Stimulated activated CD4-positive, alpha-beta T cell treated with anti-CD3 and anti-CD28 coated beads, TNF-alpha, amount 100 ng/mL, for 24 hours (primary cell): ENCODE measurements at regions not wholly inside any gene's neighbourhood (a gene's known extent, or its start where the extent isn't known, plus 50 kb on each side); places are given as distances from the start of the nearest gene placed in this dataset.

Source experiments
- DNase-seq, 3 experiments: peaks; one replicate each; pipeline ENCODE4 v3.0.0-alpha.2; 2020; ENCODE audit warnings: low read depth in 3 of 3

DNA sequence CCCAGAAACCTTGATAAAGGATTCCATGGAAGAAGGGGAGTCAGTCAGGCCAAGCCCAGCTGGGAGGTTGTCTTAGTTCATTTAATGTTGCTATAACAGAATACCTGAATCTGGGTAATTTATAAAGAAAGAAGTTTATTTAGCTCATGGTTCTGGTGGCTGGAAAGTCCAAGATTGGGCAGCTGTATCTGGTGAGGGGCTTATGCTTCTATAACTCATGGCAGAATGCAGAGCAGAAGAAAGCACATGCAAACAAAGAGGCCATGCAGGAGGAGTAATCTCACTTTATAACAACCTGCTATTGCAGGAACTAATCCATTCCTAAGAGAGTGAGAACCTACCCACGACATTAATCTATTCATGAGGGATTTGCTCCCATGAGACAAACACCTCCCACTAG is 54.2 kb upstream of the ANKRD1 start:
- DNase-seq, result no peak

- DNase-seq, result no peak
These were observed 56.4 kb upstream of the ANKRD1 start for GRCh38 chr10:90977162-90977854.

GRCh38 chr10:90977855-90978486 is 57.1 kb upstream of the ANKRD1 start:
- no peak for DNase-seq

DNA sequence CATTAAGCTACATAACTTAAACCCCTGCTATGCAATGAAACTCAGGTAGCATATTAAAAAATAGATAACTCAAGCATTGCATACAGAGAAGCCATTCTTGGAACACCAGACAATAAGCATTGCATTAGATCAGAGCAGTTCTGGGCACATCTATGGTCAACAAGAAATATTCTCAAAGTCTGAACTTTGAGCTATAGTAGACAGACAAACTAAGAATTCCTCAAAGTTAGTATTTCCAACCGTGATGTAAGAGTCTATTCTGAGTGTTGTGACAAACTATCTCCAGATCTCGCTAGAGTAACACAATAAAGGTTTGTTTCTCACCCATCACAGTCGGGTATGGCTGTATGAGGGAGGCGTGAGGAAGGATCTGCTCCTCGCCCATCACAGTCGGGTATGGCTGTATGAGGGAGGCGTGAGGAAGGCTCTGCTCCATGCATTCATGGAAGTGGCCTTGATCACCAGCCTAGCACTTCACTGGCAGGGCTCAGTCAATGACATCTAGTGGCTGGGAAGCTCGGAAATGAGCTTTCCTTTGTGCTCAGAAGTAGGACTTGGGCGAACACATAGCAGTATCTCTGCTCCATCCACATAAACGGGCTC is 61.6 kb upstream of the ANKRD1 start:
- no peak for DNase-seq

DNA sequence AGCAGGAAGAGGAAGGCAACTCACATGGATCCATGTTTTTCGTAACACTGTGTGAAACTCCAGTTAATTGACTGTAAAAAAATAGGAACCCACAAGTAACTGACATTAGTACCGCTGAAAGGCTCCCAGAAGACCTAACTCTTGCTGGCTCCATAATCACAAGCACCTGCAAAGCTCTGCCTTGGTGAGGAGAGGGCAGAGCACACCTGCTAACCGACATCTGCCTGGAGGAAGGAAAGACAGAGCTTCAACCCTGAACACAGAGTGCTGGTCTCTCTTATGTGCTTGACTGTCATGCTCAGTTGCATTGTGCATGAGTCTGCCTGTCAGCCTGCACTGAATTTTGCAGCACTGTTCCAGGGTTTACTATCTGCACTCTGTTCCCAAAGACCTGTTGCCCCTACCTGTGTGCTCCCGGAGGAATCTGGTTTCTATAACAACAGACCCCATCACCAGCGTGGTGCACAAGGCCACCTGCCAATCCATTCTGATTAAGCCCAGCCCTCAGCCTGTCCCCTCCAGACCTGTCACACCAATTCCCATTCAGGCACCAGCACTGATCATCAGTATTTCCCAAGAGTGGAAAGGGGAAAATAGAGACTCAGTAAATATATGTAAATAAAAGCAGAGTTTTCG is 63.1 kb upstream of the ANKRD1 start:
- no peak for DNase-seq

GRCh38 chr10:90984898-90985297 is 64.0 kb upstream of the ANKRD1 start:
- no peak for DNase-seq

GRCh38 chr10:90985321-90985933 is 64.5 kb upstream of the ANKRD1 start:
- no peak for DNase-seq

DNA sequence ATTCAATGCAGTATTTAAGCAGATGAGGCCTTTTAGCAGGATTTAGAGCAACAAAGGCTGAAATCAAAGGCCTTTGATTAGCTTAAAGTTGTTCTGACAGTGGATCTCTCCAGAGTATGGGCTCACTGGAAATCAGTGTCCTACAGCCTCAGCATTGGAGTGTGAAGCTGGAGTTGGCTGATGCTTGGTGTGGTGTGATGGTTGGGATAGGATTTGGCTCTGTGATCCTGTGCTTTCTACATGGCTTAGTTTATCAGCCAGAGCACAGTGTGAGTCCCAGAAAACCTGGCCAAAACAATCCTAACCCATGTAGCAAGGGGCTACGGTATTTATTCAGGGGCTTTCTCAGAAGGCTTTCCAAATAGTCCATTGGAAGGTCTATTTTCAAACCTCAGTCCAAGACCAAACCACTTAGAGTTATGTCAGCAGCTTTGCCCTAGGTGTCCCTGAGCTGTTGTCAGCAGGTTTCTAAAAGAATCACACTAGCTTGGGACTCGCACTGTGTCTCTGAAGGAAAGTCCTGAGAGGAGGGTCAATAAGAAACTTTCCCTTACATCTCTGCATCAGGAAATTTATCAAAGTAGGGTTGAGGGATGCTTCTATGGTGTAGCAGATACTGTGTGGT is 65.4 kb upstream of the ANKRD1 start:
- DNase-seq, result no peak

- DNase-seq, result no peak
These were observed 66.0 kb upstream of the ANKRD1 start for GRCh38 chr10:90986870-90987269.

GRCh38 chr10:90987383-90987782 is 66.5 kb upstream of the ANKRD1 start:
- DNase-seq, result no peak

- DNase-seq, result no peak
These were observed 67.1 kb upstream of the ANKRD1 start for GRCh38 chr10:90988024-90988423.

GRCh38 chr10:90988802-90989201 is 67.9 kb upstream of the ANKRD1 start:
- DNase-seq, result no peak

DNA sequence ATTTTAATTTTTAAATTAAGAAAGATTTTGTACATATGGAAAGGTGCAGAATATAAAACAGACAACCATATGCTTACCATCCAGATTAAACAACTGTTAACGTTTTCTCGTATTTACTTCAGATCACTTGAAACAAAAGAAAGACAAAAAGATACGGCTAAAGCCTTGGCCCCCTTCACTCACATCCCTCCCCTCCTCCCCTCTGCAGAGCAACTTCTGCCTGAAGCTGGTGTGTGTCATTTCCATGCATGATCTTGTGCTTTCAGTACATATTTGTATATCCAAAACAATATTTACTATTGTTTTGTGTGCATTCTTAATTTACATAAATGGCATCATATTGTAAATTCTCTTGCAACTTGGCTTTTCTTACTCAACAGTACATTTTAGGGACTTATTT is 68.5 kb upstream of the ANKRD1 start:
- DNase-seq, result no peak

DNA sequence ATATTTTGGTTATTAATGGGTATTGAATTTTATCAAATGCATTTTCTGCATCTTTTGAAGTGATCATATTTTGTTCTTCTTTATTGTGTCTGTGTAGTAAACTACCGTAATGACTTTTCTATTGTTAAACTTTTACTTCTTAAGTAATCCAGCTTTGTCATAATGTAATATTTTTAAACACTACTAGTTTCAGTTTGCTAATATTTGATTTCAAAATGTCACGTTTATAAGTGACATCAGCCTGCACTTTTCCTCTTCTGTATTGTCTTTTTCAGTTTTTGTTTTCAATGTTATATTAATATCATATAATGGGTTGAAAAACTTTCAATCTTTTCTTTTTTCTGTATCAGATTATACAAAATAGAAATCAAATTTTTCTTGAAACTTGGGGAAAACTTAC is 71.6 kb upstream of the ANKRD1 start:
- DNase-seq, result no peak

DNA sequence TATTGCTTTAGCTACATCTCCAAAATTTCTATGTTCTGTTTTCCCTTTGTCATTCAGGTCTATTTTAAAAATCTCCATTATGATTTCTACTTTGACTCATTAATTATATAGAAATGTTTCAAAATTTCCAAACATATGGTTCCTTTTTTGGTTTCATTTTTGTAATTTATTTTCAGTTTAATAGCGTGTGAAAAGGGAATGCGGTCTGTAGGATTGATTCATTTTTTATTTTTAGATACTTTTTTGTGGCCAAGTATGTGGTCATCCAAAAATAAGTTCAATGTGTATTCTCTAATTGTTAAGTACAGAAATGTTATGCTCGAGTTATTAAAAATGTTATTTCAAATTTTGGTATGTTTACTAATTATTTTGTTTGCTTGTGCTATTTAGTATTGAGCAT is 72.5 kb upstream of the ANKRD1 start:
- no peak for DNase-seq

DNA sequence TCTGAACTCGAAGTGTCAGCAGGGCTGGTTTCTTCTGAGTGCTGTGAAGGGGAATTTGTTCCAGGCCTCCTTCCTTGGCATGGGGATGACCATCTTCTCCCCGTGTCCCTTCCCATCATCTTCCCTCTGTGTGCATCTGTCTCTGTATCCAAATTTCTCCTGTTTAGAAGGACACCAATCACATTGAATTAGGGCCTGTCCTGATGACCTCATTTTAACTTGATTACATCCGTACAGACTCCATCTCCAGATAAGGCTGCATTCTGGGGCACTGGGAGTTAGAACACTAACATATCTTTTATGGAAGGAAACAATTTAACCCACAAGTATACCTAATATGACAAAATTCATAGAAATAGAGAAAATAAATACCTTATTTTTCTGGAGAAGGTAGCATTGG is 76.8 kb upstream of the ANKRD1 start:
- no peak for DNase-seq

GRCh38 chr10:90998733-90999511 is 78.0 kb upstream of the ANKRD1 start:
- DNase-seq, result no peak

DNA sequence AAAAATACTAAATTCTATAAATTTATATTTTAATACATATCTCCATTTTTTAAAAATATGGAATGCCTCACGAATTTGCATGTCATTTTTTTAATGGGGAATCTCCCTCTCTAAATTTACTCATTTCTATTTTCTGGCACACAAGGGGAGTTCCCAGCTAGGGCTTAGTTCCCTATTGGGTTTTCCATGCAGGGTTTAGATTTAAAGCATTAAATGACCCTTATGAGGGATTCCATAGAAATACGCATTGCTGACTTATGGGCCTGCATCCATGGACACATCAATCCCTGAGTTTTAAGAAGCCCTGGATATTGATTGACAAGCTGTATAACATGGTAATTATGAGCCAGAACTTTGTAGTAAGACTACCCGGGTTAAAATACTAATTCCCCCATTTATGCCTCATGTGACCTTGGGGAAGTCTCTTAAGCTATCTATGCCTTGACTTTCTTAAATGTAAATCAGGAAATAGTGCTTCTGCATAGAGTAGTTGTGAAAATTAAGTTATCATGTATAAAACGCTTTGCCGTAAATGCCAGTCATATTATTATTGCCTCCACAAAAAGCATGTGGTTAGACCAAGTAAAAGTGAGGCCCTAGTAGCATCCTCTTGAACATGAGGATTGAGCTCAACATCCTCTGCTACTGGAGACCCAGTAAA is 78.8 kb upstream of the ANKRD1 start:
- DNase-seq, result no peak

GRCh38 chr10:91000470-91000869 is 79.6 kb upstream of the ANKRD1 start:
- DNase-seq, result no peak

DNA sequence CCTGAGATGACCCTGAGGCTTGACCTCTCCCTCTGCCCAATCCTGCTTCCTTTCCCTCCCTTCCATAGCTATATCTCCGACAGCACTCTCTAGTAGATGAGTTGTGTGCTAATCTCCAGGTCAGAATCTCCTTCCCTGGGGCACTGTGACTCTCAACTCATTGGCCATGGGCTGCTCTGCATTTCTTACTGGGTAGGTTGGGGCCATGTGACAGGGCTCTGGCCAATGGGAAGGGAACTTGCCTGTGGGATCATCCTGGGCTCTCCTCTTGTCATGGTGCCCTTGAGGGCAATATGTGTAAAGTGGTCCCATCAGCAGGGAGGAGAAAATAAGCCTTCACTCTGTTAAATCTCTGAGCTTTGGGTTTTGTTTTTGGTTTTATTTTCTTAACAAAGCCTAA is 80.1 kb upstream of the ANKRD1 start:
- DNase-seq, result no peak

DNA sequence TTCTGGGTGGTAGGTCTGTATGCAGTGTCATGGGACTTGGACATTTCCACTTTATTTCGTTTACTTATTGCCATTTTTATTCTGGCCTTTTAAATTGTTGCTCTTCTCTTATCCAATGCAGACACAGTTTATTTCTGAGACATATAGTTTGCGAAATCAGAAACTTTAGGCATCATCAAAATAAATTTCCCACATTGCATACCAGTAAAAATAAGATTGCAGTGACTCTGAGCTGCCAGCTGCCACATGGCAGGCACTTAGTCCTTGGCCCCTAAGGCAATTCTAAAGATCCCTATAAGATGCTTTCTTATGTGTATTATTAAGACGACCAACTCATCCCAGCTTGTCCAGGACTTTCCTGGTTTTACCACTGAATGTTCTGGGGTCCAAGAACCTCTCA is 81.8 kb upstream of the ANKRD1 start:
- no peak for DNase-seq
